ENCODE measurements at regions not wholly inside any gene's neighbourhood (a gene's known extent, or its start where the extent isn't known, plus 50 kb on each side); places are given as distances from the start of the nearest gene placed in this dataset.

DNA sequence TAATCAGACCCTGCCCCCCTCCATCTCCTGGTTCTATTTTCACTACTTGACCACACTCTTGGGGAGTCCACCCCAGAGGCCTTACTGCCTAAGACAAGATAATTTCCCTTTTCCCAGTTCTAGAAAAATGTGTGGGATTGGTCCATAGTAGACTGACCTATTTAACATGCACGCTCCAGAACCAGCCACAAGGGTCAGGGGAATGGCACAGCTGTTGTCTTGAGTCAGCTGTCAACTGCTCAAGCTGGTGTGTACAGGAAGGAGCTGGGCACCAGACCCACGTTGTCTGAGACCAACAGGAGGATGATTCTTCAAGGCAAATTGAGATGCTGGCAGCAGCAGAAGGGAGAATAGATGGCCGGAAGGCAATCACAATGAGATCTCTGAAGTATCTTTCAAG, 280.5 kb downstream of the UQCRFS1 start:
- no peak for DNase-seq (ENCODE audit: low read depth)
- POLR2A ChIA-PET = no interaction called here
- CTCF ChIA-PET = interaction anchor here (1.3 to 2.0 kb wide), 3 partner anchors 17 to 189 kb away, joined by 3 to 4 read pairs (median 3); no protein-coding TSS in a partner anchor

GRCh38 chr19:28929006-28929405, 283.9 kb downstream of the UQCRFS1 start:
- no peaks in the 10 kb centered on the region for H3K27me3 ChIP-seq (ENCODE audit: control insufficient read depth, insufficient read depth, low read length)
- CTCF ChIA-PET = interaction anchor here (0.5 to 1.4 kb wide), 2 partner anchors 14 to 807 kb away, joined by 3 read pairs; no protein-coding TSS in a partner anchor
- no peak for TF ChIP-seq CTCF (IDR thresholded peaks at IDR 0.05; ENCODE audit: insufficient read depth, low read depth, low read length)
- no peak overlapping the region for H3K4me3 ChIP-seq (ENCODE audit: low read depth, low read length)
- H3K36me3 ChIP-seq (ENCODE audit: control insufficient read depth, insufficient read depth, low read length) = no peaks in the 10 kb centered on the region
- POLR2A ChIA-PET = no interaction called here
- no peak for DNase-seq (ENCODE audit: low read depth)

More for the DNA sequence above, 280.5 kb downstream of the UQCRFS1 start:
- Histone ChIP-seq H3K36me3 (ENCODE audit: control insufficient read depth, insufficient read depth, low read length) (no peaks in the 10 kb centered on the region), H3K27me3 (ENCODE audit: control insufficient read depth, insufficient read depth, low read length) (no peaks in the 10 kb centered on the region), H3K4me3 (ENCODE audit: low read depth, low read length) (no peak overlapping the region)
- TF ChIP-seq CTCF (IDR thresholded peaks at IDR 0.05; ENCODE audit: insufficient read depth, low read depth, low read length) = no peak

DNA sequence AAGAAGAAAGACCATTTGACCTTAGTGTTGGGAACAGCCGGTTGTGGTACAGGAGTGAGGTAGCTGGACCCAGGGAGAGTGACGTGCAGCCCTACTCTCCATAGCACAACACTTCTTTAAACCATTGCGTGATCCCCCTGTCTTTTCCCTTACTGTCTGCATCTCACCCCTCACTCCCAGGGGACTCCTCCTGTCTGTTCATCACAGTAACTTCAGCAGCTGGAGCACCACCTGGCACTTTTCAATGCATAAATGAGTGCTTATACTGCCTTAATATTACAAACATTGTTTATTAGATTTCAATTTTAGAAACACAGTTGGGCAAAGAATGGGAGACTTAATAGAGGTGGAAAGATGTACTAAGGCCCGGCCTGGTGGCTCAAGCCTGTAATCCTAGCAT, 285.5 kb downstream of the UQCRFS1 start:
- Histone ChIP-seq H3K36me3 (ENCODE audit: control insufficient read depth, insufficient read depth, low read length) (no peaks in the 10 kb centered on the region), H3K4me3 (ENCODE audit: low read depth, low read length) (no peak overlapping the region), H3K27me3 (ENCODE audit: control insufficient read depth, insufficient read depth, low read length) (no peaks in the 10 kb centered on the region)
- POLR2A ChIA-PET = no interaction called here
- DNase-seq (ENCODE audit: low read depth) = no peak
- CTCF ChIA-PET = interaction anchor here (1.2 to 1.3 kb wide), 2 partner anchors 27 to 34 kb away, joined by 3 read pairs; no protein-coding TSS in a partner anchor
- no peak for TF ChIP-seq CTCF (IDR thresholded peaks at IDR 0.05; ENCODE audit: insufficient read depth, low read depth, low read length)

- POLR2A ChIA-PET = interaction anchor here (0.8 kb wide), 1 partner anchor 14 kb away, joined by 3 read pairs; no protein-coding TSS in a partner anchor
- no peaks in the 10 kb centered on the region for H3K36me3 ChIP-seq (ENCODE audit: control insufficient read depth, insufficient read depth, low read length)
- CTCF ChIA-PET = interaction anchor here (1.2 kb wide), 1 partner anchor 14 kb away, joined by 4 read pairs; no protein-coding TSS in a partner anchor
- DNase-seq (ENCODE audit: low read depth) = no peak
- H3K4me3 ChIP-seq (ENCODE audit: low read depth, low read length) = no peak overlapping the region
- no peak for TF ChIP-seq CTCF (IDR thresholded peaks at IDR 0.05; ENCODE audit: insufficient read depth, low read depth, low read length)
- H3K27me3 ChIP-seq (ENCODE audit: control insufficient read depth, insufficient read depth, low read length) = no peaks in the 10 kb centered on the region
Measured at GRCh38 chr19:28920269-28921066, 292.5 kb downstream of the UQCRFS1 start.

GRCh38 chr19:28917621-28918020, 295.3 kb downstream of the UQCRFS1 start:
- POLR2A ChIA-PET = no interaction called here
- H3K27me3 ChIP-seq (ENCODE audit: control insufficient read depth, insufficient read depth, low read length) = no peaks in the 10 kb centered on the region
- CTCF ChIA-PET = no interaction called here
- no peak overlapping the region for H3K4me3 ChIP-seq (ENCODE audit: low read depth, low read length)
- TF ChIP-seq CTCF (IDR thresholded peaks at IDR 0.05; ENCODE audit: insufficient read depth, low read depth, low read length) = no peak
- no peak for DNase-seq (ENCODE audit: low read depth)
- no peaks in the 10 kb centered on the region for H3K36me3 ChIP-seq (ENCODE audit: control insufficient read depth, insufficient read depth, low read length)

All from BJ (cell line).